ENCODE measurements at regions not wholly inside any gene's neighbourhood (a gene's known extent, or its start where the extent isn't known, plus 50 kb on each side); places are given as distances from the start of the nearest gene placed in this dataset.

- TF ChIP-seq, protein P1, sequence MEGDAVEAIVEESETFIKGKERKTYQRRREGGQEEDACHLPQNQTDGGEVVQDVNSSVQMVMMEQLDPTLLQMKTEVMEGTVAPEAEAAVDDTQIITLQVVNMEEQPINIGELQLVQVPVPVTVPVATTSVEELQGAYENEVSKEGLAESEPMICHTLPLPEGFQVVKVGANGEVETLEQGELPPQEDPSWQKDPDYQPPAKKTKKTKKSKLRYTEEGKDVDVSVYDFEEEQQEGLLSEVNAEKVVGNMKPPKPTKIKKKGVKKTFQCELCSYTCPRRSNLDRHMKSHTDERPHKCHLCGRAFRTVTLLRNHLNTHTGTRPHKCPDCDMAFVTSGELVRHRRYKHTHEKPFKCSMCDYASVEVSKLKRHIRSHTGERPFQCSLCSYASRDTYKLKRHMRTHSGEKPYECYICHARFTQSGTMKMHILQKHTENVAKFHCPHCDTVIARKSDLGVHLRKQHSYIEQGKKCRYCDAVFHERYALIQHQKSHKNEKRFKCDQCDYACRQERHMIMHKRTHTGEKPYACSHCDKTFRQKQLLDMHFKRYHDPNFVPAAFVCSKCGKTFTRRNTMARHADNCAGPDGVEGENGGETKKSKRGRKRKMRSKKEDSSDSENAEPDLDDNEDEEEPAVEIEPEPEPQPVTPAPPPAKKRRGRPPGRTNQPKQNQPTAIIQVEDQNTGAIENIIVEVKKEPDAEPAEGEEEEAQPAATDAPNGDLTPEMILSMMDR (conservative IDR thresholded peaks at IDR 0.05; ENCODE audit: low read depth, low read length): no peak
- H3K9ac ChIP-seq: no peak overlapping the region
- H4K20me1 ChIP-seq (ENCODE audit: insufficient read depth): 0 out of 2 replicates have a peak, but pooled peaks cover 3% of the 10 kb centered on the region
- no peaks in the 10 kb centered on the region for H3K4me1 ChIP-seq (ENCODE audit: low read depth, poor library complexity, severe bottlenecking)
- H3K4me2 ChIP-seq: no peak overlapping the region
- no peaks in the 10 kb centered on the region; the same call in 1 of the 2 replicates for H3K36me3 ChIP-seq (ENCODE audit: insufficient read depth)
- no peaks in the 10 kb centered on the region for H3K79me2 ChIP-seq (ENCODE audit: insufficient read depth, low read depth)
- no peak overlapping the region for H3K4me3 ChIP-seq (IDR thresholded peaks at IDR 0.05; ENCODE audit: insufficient read depth, low read depth, low read length)
- H3K27me3 ChIP-seq (ENCODE audit: insufficient read depth, low read depth): no peaks in the 10 kb centered on the region
- H3K27ac ChIP-seq: no peak overlapping the region
- no peak overlapping the region for H2AFZ ChIP-seq (ENCODE audit: low read depth)
These were observed 81.3 kb upstream of the DYNAP start for GRCh38 chr18:54509793-54510192.

DNA sequence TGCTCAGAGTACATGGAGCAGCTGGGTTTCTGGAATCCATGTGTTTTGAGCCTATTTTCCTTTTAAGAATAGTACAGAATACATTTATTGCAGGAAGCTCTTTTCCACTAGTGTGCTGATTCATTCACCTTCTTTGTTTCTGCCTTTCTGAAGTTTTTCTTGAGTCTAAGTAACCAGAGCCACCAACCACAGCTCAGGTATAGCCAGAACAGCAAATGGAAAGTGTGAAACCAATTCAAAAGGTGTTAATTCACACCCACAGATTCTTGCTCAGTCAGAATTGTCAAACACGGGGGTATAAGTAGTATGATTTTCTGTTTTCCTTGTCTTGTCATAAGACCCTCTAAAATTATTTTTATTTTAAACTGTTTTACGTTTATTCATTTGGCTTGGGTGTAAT, 75.9 kb upstream of the DYNAP start:
- Histone ChIP-seq H3K9ac (no peak overlapping the region), H3K27ac (no peak overlapping the region), H3K4me2 (no peak overlapping the region), H4K20me1 (ENCODE audit: insufficient read depth) (0 out of 2 replicates have a peak, but pooled peaks cover 3% of the 10 kb centered on the region), H3K4me1 (ENCODE audit: low read depth, poor library complexity, severe bottlenecking) (no peaks in the 10 kb centered on the region), H2AFZ (ENCODE audit: low read depth) (no peak overlapping the region), H3K27me3 (ENCODE audit: insufficient read depth, low read depth) (no peaks in the 10 kb centered on the region), H3K4me3 (IDR thresholded peaks at IDR 0.05; ENCODE audit: insufficient read depth, low read depth, low read length) (no peak overlapping the region), H3K79me2 (ENCODE audit: insufficient read depth, low read depth) (no peaks in the 10 kb centered on the region), H3K36me3 (ENCODE audit: insufficient read depth) (no peaks in the 10 kb centered on the region; the same call in 1 of the 2 replicates)
- TF ChIP-seq, protein P1 (conservative IDR thresholded peaks at IDR 0.05; ENCODE audit: low read depth, low read length): no peak

GRCh38 chr18:54517521-54517920, 73.5 kb upstream of the DYNAP start:
- Histone ChIP-seq H3K9ac (no peak overlapping the region), H4K20me1 (ENCODE audit: insufficient read depth) (0 out of 2 replicates have a peak, but pooled peaks cover 1% of the 10 kb centered on the region), H3K4me2 (no peak overlapping the region), H2AFZ (ENCODE audit: low read depth) (no peak overlapping the region), H3K36me3 (ENCODE audit: insufficient read depth) (no peaks in the 10 kb centered on the region), H3K27me3 (ENCODE audit: insufficient read depth, low read depth) (no peaks in the 10 kb centered on the region), H3K4me3 (IDR thresholded peaks at IDR 0.05; ENCODE audit: insufficient read depth, low read depth, low read length) (no peak overlapping the region), H3K27ac (no peak overlapping the region), H3K79me2 (ENCODE audit: insufficient read depth, low read depth) (no peaks in the 10 kb centered on the region), H3K4me1 (ENCODE audit: low read depth, poor library complexity, severe bottlenecking) (no peaks in the 10 kb centered on the region)
- TF ChIP-seq, protein P1 (conservative IDR thresholded peaks at IDR 0.05; ENCODE audit: low read depth, low read length): no peak

- Histone ChIP-seq H3K4me1 (ENCODE audit: low read depth, poor library complexity, severe bottlenecking) (no peaks in the 10 kb centered on the region), H3K9ac (no peak overlapping the region), H3K4me2 (no peak overlapping the region), H3K4me3 (IDR thresholded peaks at IDR 0.05; ENCODE audit: insufficient read depth, low read depth, low read length) (no peak overlapping the region), H4K20me1 (ENCODE audit: insufficient read depth) (no peaks in the 10 kb centered on the region), H3K27ac (no peak overlapping the region), H2AFZ (ENCODE audit: low read depth) (no peak overlapping the region), H3K79me2 (ENCODE audit: insufficient read depth, low read depth) (no peaks in the 10 kb centered on the region), H3K36me3 (ENCODE audit: insufficient read depth) (no peaks in the 10 kb centered on the region), H3K27me3 (ENCODE audit: insufficient read depth, low read depth) (no peaks in the 10 kb centered on the region)
- TF ChIP-seq, protein P1 (conservative IDR thresholded peaks at IDR 0.05; ENCODE audit: low read depth, low read length): no peak
These were observed 69.2 kb upstream of the DYNAP start for GRCh38 chr18:54521846-54522245.
